ENCODE measurements at regions not wholly inside any gene's neighbourhood (a gene's known extent, or its start where the extent isn't known, plus 50 kb on each side); places are given as distances from the start of the nearest gene placed in this dataset.

DNA sequence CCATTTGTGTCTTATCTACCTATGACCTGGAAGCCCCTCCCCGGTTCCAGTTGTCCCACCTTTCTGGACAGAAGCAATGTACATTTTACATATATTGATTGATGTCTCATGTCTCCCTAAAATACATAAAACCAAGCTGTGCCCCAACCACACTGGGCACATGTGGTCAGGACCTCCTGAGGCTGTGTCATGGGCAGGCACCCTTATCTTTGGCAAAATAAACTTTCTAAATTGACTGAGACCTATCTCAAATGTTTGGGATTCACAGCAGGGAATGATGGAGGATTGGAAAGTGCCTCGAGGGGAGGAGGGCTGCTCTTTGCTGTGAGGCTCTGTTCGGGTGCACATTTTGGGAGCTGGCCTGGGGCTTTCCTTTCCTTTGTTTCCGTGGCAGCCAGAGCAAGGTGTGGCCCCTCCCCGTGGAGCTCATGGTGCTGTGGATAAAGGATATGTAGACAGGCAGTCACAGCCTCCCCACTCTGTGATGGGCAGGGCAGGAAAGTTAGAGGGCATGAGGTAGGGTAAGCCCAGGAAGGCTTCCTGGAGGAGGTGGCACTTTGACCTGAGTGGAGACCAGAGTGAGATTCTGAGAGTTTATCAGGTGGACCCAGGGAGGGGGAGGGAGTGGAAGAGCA, 615.6 kb downstream of the TBC1D22A start:
- H4K20me1 ChIP-seq (ENCODE audit: insufficient read depth, low read length, poor library complexity, severe bottlenecking) = no peaks in the 10 kb centered on the region
- TF ChIP-seq, protein P1, sequence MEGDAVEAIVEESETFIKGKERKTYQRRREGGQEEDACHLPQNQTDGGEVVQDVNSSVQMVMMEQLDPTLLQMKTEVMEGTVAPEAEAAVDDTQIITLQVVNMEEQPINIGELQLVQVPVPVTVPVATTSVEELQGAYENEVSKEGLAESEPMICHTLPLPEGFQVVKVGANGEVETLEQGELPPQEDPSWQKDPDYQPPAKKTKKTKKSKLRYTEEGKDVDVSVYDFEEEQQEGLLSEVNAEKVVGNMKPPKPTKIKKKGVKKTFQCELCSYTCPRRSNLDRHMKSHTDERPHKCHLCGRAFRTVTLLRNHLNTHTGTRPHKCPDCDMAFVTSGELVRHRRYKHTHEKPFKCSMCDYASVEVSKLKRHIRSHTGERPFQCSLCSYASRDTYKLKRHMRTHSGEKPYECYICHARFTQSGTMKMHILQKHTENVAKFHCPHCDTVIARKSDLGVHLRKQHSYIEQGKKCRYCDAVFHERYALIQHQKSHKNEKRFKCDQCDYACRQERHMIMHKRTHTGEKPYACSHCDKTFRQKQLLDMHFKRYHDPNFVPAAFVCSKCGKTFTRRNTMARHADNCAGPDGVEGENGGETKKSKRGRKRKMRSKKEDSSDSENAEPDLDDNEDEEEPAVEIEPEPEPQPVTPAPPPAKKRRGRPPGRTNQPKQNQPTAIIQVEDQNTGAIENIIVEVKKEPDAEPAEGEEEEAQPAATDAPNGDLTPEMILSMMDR (conservative IDR thresholded peaks at IDR 0.05; ENCODE audit: low read length) = no peak
- TF ChIP-seq EZH2phosphoT487 (IDR thresholded peaks at IDR 0.05; ENCODE audit: borderline replicate concordance) = no peak
- no peaks in the 10 kb centered on the region for H3K36me3 ChIP-seq (ENCODE audit: insufficient read depth, low read length)
- H3K9me2 ChIP-seq (replicated peaks; ENCODE audit: low read depth, low read length) = no peaks in the 10 kb centered on the region
- H3K79me2 ChIP-seq (ENCODE audit: insufficient read depth, low read length) = no peaks in the 10 kb centered on the region
- no peak overlapping the region for H2AFZ ChIP-seq (ENCODE audit: low read length)
- H3K4me2 ChIP-seq (ENCODE audit: low read depth, low read length, poor library complexity, severe bottlenecking) = no peak overlapping the region
- no peak overlapping the region for H3K4me3 ChIP-seq (ENCODE audit: low read length, poor library complexity, severe bottlenecking)
- H3K4me1 ChIP-seq (ENCODE audit: insufficient read depth, low read length, poor library complexity, severe bottlenecking) = no peaks in the 10 kb centered on the region
- peaks cover 13% of the 10 kb centered on the region; the same call in 1 of the 2 replicates for H3K9me3 ChIP-seq (ENCODE audit: insufficient read depth, low read depth, low read length)
- no peaks in the 10 kb centered on the region for H3F3A ChIP-seq (ENCODE audit: low read depth)
- no peaks in the 10 kb centered on the region for H3K27me3 ChIP-seq (ENCODE audit: insufficient read depth, low read length, poor library complexity, severe bottlenecking)
- H3K9ac ChIP-seq (ENCODE audit: low read depth, low read length, poor library complexity, severe bottlenecking) = no peak overlapping the region

DNA sequence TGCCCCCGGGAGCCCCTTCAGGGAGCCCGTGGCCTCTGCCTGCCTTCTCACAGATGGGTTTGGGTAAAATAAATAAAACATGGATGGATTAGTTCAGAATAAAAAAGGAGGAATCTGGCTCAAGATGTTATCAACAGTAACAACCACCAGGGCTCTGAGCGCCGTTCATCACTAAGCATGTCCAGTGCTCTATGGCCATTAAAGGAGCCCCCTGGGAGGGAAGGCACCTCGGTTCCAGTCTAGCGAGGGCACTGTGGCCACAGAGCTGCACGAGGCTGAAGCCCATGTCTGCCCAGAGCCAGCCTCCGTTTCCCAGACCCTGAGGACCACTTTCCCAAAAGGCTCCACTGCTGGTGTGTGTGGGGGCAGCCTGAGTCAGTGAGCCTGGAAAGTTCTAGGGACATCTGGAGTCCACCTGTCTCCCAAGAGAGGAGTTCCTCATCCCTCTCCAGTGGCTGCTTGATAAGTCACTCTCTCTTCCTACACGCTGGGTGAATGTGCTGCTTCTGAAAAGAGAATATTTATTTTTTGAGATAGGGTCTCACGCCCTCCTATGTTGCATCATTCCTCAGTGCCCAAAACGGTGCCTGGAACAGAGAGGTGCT, 614.6 kb downstream of the TBC1D22A start:
- no peaks in the 10 kb centered on the region for H3F3A ChIP-seq (ENCODE audit: low read depth)
- no peaks in the 10 kb centered on the region for H3K79me2 ChIP-seq (ENCODE audit: insufficient read depth, low read length)
- no peaks in the 10 kb centered on the region for H3K4me1 ChIP-seq (ENCODE audit: insufficient read depth, low read length, poor library complexity, severe bottlenecking)
- H3K27me3 ChIP-seq (ENCODE audit: insufficient read depth, low read length, poor library complexity, severe bottlenecking) = no peaks in the 10 kb centered on the region
- H4K20me1 ChIP-seq (ENCODE audit: insufficient read depth, low read length, poor library complexity, severe bottlenecking) = no peaks in the 10 kb centered on the region
- H3K9me2 ChIP-seq (replicated peaks; ENCODE audit: low read depth, low read length) = no peaks in the 10 kb centered on the region
- TF ChIP-seq EZH2phosphoT487 (IDR thresholded peaks at IDR 0.05; ENCODE audit: borderline replicate concordance) = no peak
- TF ChIP-seq, protein P1 (conservative IDR thresholded peaks at IDR 0.05; ENCODE audit: low read length) = no peak
- peaks cover 13% of the 10 kb centered on the region; the same call in 1 of the 2 replicates for H3K9me3 ChIP-seq (ENCODE audit: insufficient read depth, low read depth, low read length)
- H3K9ac ChIP-seq (ENCODE audit: low read depth, low read length, poor library complexity, severe bottlenecking) = no peak overlapping the region
- no peak overlapping the region for H3K4me2 ChIP-seq (ENCODE audit: low read depth, low read length, poor library complexity, severe bottlenecking)
- no peaks in the 10 kb centered on the region for H3K36me3 ChIP-seq (ENCODE audit: insufficient read depth, low read length)
- no peak overlapping the region for H2AFZ ChIP-seq (ENCODE audit: low read length)
- no peak overlapping the region for H3K4me3 ChIP-seq (ENCODE audit: low read length, poor library complexity, severe bottlenecking)

DNA sequence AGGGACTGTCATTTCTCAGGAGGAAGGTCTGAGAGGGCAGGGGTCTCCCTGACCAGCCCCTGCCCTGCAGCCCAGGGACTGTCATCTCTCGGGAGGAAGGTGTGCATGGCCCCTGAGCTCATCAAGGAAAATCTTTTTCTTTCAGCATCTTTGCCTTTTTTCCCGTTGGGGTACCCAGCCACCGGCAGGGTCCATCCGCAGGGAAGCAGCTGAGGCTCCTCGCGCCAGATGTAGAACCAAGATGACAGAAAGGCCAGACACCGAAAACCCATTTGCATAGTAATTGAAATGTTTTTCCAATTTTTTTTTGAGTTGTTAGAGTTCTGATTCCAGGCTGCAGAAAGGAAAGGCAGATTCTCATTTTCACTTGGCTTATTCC, 613.9 kb downstream of the TBC1D22A start:
- H4K20me1 ChIP-seq (ENCODE audit: insufficient read depth, low read length, poor library complexity, severe bottlenecking) = no peaks in the 10 kb centered on the region
- H2AFZ ChIP-seq (ENCODE audit: low read length) = no peak overlapping the region
- H3K79me2 ChIP-seq (ENCODE audit: insufficient read depth, low read length) = no peaks in the 10 kb centered on the region
- no peaks in the 10 kb centered on the region for H3K9me2 ChIP-seq (replicated peaks; ENCODE audit: low read depth, low read length)
- no peak for TF ChIP-seq EZH2phosphoT487 (IDR thresholded peaks at IDR 0.05; ENCODE audit: borderline replicate concordance)
- TF ChIP-seq, protein P1 (conservative IDR thresholded peaks at IDR 0.05; ENCODE audit: low read length) = no peak
- H3K4me3 ChIP-seq (ENCODE audit: low read length, poor library complexity, severe bottlenecking) = no peak overlapping the region
- no peak overlapping the region for H3K4me2 ChIP-seq (ENCODE audit: low read depth, low read length, poor library complexity, severe bottlenecking)
- H3K9me3 ChIP-seq (ENCODE audit: insufficient read depth, low read depth, low read length) = peaks cover 13% of the 10 kb centered on the region; the same call in 1 of the 2 replicates
- H3K4me1 ChIP-seq (ENCODE audit: insufficient read depth, low read length, poor library complexity, severe bottlenecking) = no peaks in the 10 kb centered on the region
- no peaks in the 10 kb centered on the region for H3F3A ChIP-seq (ENCODE audit: low read depth)
- H3K9ac ChIP-seq (ENCODE audit: low read depth, low read length, poor library complexity, severe bottlenecking) = no peak overlapping the region
- H3K27me3 ChIP-seq (ENCODE audit: insufficient read depth, low read length, poor library complexity, severe bottlenecking) = no peaks in the 10 kb centered on the region
- no peaks in the 10 kb centered on the region for H3K36me3 ChIP-seq (ENCODE audit: insufficient read depth, low read length)
